Right lung (tissue), 2 donors: ENCODE measurements at regions not wholly inside any gene's neighbourhood (a gene's known extent, or its start where the extent isn't known, plus 50 kb on each side); places are given as distances from the start of the nearest gene placed in this dataset.
"Not testable (repeated sequence)": the region's sequence is repeated elsewhere in the genome, so short reads cannot be mapped to it uniquely, and the experiment has no call there.

Experiments
- DNase-seq, 2 donors: peaks; one replicate each; pipeline ENCODE4 v3.0.0-alpha.2; 2013

- DNase-seq = no peak
These were observed 497.8 kb downstream of the PREX1 start for GRCh38 chr20:48329676-48330664.

GRCh38 chr20:48329031-48329615, 498.7 kb downstream of the PREX1 start:
- DNase-seq = no peak

GRCh38 chr20:48327848-48328247, 500.0 kb downstream of the PREX1 start:
- DNase-seq = not testable (repeated sequence)

- DNase-seq = no peak
These were observed 500.9 kb downstream of the PREX1 start for GRCh38 chr20:48326868-48327267.

GRCh38 chr20:48326434-48326691, 501.4 kb downstream of the PREX1 start:
- DNase-seq = no peak

- DNase-seq = no peak
These were observed 502.0 kb downstream of the PREX1 start for GRCh38 chr20:48325656-48326433.

- no peak for DNase-seq
These were observed 503.1 kb downstream of the PREX1 start for GRCh38 chr20:48324744-48325143.

- DNase-seq = no peak
These were observed 506.5 kb downstream of the PREX1 start for GRCh38 chr20:48321271-48321670.

- DNase-seq = no peak
These were observed 507.7 kb downstream of the PREX1 start for GRCh38 chr20:48319943-48320584.

GRCh38 chr20:48317578-48317977, 510.2 kb downstream of the PREX1 start:
- DNase-seq = no peak

- DNase-seq = no peak
These were observed 512.7 kb downstream of the PREX1 start for GRCh38 chr20:48314925-48315592.

GRCh38 chr20:48313324-48313723, 514.5 kb downstream of the PREX1 start:
- no peak for DNase-seq

- DNase-seq = no peak
These were observed 515.8 kb downstream of the PREX1 start for GRCh38 chr20:48311956-48312355.

GRCh38 chr20:48310305-48310704, 517.5 kb downstream of the PREX1 start:
- no peak for DNase-seq

- no peak for DNase-seq
These were observed 518.5 kb downstream of the PREX1 start for GRCh38 chr20:48309293-48309692.

- no peak for DNase-seq
These were observed 518.9 kb downstream of the PREX1 start for GRCh38 chr20:48308882-48309281.

- DNase-seq = no peak
These were observed 519.5 kb downstream of the PREX1 start for GRCh38 chr20:48308232-48308781.

- no peak for DNase-seq
These were observed 520.5 kb downstream of the PREX1 start for GRCh38 chr20:48307277-48307676.

GRCh38 chr20:48302844-48303542, 517.7 kb upstream of the SULF2 start:
- DNase-seq = no peak

- DNase-seq = no peak
These were observed 516.9 kb upstream of the SULF2 start for GRCh38 chr20:48302149-48302548.

GRCh38 chr20:48301189-48301588, 515.9 kb upstream of the SULF2 start:
- no peak for DNase-seq
